Mesothelial cell of epicardium (in vitro differentiated cells): ENCODE measurements at regions not wholly inside any gene's neighbourhood (a gene's known extent, or its start where the extent isn't known, plus 50 kb on each side); places are given as distances from the start of the nearest gene placed in this dataset.
A peak's percentile ranks its signal among the peaks of the same experiment; 100 is the strongest.

Experiments used
- DNase-seq, 2 experiments: peaks; one replicate each; pipeline ENCODE4 v3.0.0; 2021; ENCODE audit warnings: low spot score in 2 of 2; ENCODE audit not compliant: unreplicated experiment in 2 of 2
- H3K27ac Mint-ChIP-seq: 2 replicates; pipeline ENCODE4 v1.8.0; 2021; ENCODE audit warnings: mixed read lengths
- H3K27me3 Mint-ChIP-seq: 2 replicates; pipeline ENCODE4 v1.8.0; 2021; ENCODE audit warnings: low read depth, mixed read lengths
- H3K36me3 Mint-ChIP-seq: 2 replicates; pipeline ENCODE4 v1.8.0; 2021; ENCODE audit warnings: mixed read lengths
- H3K4me1 Mint-ChIP-seq: 2 replicates; pipeline ENCODE4 v1.8.0; 2021; ENCODE audit warnings: mixed read lengths
- H3K4me3 Mint-ChIP-seq: 2 replicates; pipeline ENCODE4 v1.8.0; 2021; ENCODE audit warnings: mild to moderate bottlenecking, moderate library complexity, mixed read lengths
- H3K9me3 Mint-ChIP-seq: 2 replicates; pipeline ENCODE4 v1.8.0; 2021; ENCODE audit warnings: mixed read lengths
- CTCF ChIP-seq: fragments of 200-600 bp; sonication (generic); IDR thresholded peaks from one replicate; pipeline ENCODE4 v1.5.0; 2021; ENCODE audit warnings: antibody characterized with exemption; ENCODE audit not compliant: unreplicated experiment

- Mint-ChIP-seq H3K27ac (no peak overlapping the region), H3K4me3 (no peak overlapping the region)
These were observed 360.9 kb downstream of the GPAM start for GRCh38 chr10:111822661-111823060.

GRCh38 chr10:111824128-111824527 lies 359.4 kb downstream of the GPAM start:
- no peak for TF ChIP-seq CTCF
- Mint-ChIP-seq H3K36me3 (no peaks in the 10 kb centered on the region), H3K4me3 (no peak overlapping the region), H3K4me1 (no peaks in the 10 kb centered on the region), H3K27me3 (peaks cover 6% of the 10 kb centered on the region), H3K9me3 (peaks cover 4% of the 10 kb centered on the region), H3K27ac (peak overlapping the region; percentile 4)
- DNase-seq = no peak

More at GRCh38 chr10:111822661-111823060, 360.9 kb downstream of the GPAM start:
- TF ChIP-seq CTCF = no peak
- Mint-ChIP-seq H3K27me3 (peaks cover 6% of the 10 kb centered on the region), H3K9me3 (peaks cover 4% of the 10 kb centered on the region), H3K36me3 (no peaks in the 10 kb centered on the region), H3K4me1 (no peaks in the 10 kb centered on the region)
- no peak for DNase-seq

GRCh38 chr10:111830359-111830758 lies 353.2 kb downstream of the GPAM start:
- Mint-ChIP-seq H3K4me3 (no peak overlapping the region), H3K4me1 (peaks cover 4% of the 10 kb centered on the region), H3K9me3 (no peaks in the 10 kb centered on the region), H3K27ac (no peak overlapping the region), H3K27me3 (peaks cover 11% of the 10 kb centered on the region), H3K36me3 (no peaks in the 10 kb centered on the region)
- no peak for DNase-seq
- TF ChIP-seq CTCF = no peak

GRCh38 chr10:111831058-111831457 lies 352.5 kb downstream of the GPAM start:
- Mint-ChIP-seq H3K27ac (no peak overlapping the region), H3K4me3 (no peak overlapping the region), H3K9me3 (no peaks in the 10 kb centered on the region), H3K4me1 (peaks cover 4% of the 10 kb centered on the region), H3K27me3 (peaks cover 11% of the 10 kb centered on the region), H3K36me3 (no peaks in the 10 kb centered on the region)
- TF ChIP-seq CTCF = no peak
- DNase-seq = no peak

GRCh38 chr10:111833251-111833650 lies 350.3 kb downstream of the GPAM start:
- no peak overlapping the region for H3K27ac Mint-ChIP-seq
- H3K36me3 Mint-ChIP-seq = no peaks in the 10 kb centered on the region
- no peaks in the 10 kb centered on the region for H3K9me3 Mint-ChIP-seq
- TF ChIP-seq CTCF = no peak
- peaks cover 4% of the 10 kb centered on the region for H3K4me1 Mint-ChIP-seq
- no peak for DNase-seq
- H3K27me3 Mint-ChIP-seq = peaks cover 11% of the 10 kb centered on the region
- no peak overlapping the region for H3K4me3 Mint-ChIP-seq

- no peak for DNase-seq
- peaks cover 4% of the 10 kb centered on the region for H3K4me1 Mint-ChIP-seq
- peaks cover 9% of the 10 kb centered on the region for H3K27me3 Mint-ChIP-seq
- no peaks in the 10 kb centered on the region for H3K36me3 Mint-ChIP-seq
- H3K4me3 Mint-ChIP-seq = no peak overlapping the region
- H3K27ac Mint-ChIP-seq = no peak overlapping the region
- TF ChIP-seq CTCF = no peak
- H3K9me3 Mint-ChIP-seq = no peaks in the 10 kb centered on the region
These were observed 348.0 kb downstream of the GPAM start for GRCh38 chr10:111835574-111835973.
